PC-9 (cell line): ENCODE measurements at regions not wholly inside any gene's neighbourhood (a gene's known extent, or its start where the extent isn't known, plus 50 kb on each side); places are given as distances from the start of the nearest gene placed in this dataset.

ENCODE experiments used
- BruUV-seq: library from RNA; stranded (reverse); fragments of 400-500 nt; replicated peaks from 2 replicates; lab custom pipeline; 2021; lab: Mats Ljungman, UMichigan
- CTCF ChIA-PET: fragments of 300-600 bp; sonication (Branson Sonifier 250); formaldehyde crosslinking; loops from one replicate; lab custom pipeline; 2022; ENCODE audit warnings: antibody characterized with exemption; lab: Charles Lee
- POLR2A ChIA-PET: fragments of 300-600 bp; sonication (Branson Sonifier 250); formaldehyde crosslinking; loops from one replicate; lab custom pipeline; 2022; ENCODE audit warnings: antibody characterized with exemption; ENCODE audit not compliant: unreplicated experiment; lab: Charles Lee
- DNase-seq, 2 experiments: peaks; one replicate each; pipeline versions ENCODE4 v3.0.0 to v3.0.0-alpha.2; 2015 to 2022; ENCODE audit warnings: mixed read lengths in 1 of 2
- H2AFZ ChIP-seq: fragments of 200-600 bp; sonication (generic); 2 replicates; pipeline ENCODE4 v1.8.1; 2017; ENCODE audit warnings: antibody characterized with exemption
- H3F3A ChIP-seq: fragments of 200-600 bp; sonication (generic); 2 replicates; pipeline ENCODE4 v1.8.1; 2017; ENCODE audit warnings: antibody characterized with exemption, mild to moderate bottlenecking, low read depth; ENCODE audit not compliant: insufficient read depth
- H3K27ac ChIP-seq: fragments of 200-600 bp; sonication (generic); 2 replicates; pipeline ENCODE4 v1.6.1; 2016; ENCODE audit warnings: mixed run types
- H3K27me3 ChIP-seq: fragments of 200-600 bp; sonication (generic); 2 replicates; pipeline ENCODE4 v1.6.1; 2016; ENCODE audit warnings: low read depth, mixed run types; ENCODE audit not compliant: insufficient read depth
- H3K36me3 ChIP-seq: fragments of 200-600 bp; sonication (generic); 2 replicates; pipeline ENCODE4 v1.6.1; 2016; ENCODE audit warnings: low read depth, mixed run types
- H3K4me1 ChIP-seq: fragments of 200-600 bp; sonication (generic); replicated peaks from 2 replicates; pipeline ENCODE4 v1.6.1; 2016; ENCODE audit warnings: mixed run types; ENCODE audit not compliant: insufficient read depth
- H3K4me2 ChIP-seq: fragments of 200-600 bp; sonication (generic); 2 replicates; pipeline ENCODE4 v1.6.1; 2017; ENCODE audit warnings: mixed run types
- H3K4me3 ChIP-seq: fragments of 200-600 bp; sonication (generic); 2 replicates; pipeline ENCODE4 v1.6.1; 2016; ENCODE audit warnings: mixed run types
- H3K79me2 ChIP-seq: fragments of 200-600 bp; sonication (generic); 2 replicates; pipeline ENCODE4 v1.6.1; 2017; ENCODE audit warnings: low read depth, mixed run types
- H3K9me2 ChIP-seq: fragments of 200-600 bp; sonication (generic); 2 replicates; pipeline ENCODE4 v1.8.1; 2017; ENCODE audit warnings: mild to moderate bottlenecking; ENCODE audit not compliant: insufficient read depth
- H3K9me3 ChIP-seq: fragments of 200-600 bp; sonication (generic); 2 replicates; pipeline ENCODE4 v1.8.1; 2016; ENCODE audit warnings: low read depth; ENCODE audit not compliant: insufficient read depth
- H4K20me1 ChIP-seq: fragments of 200-600 bp; sonication (generic); 2 replicates; pipeline ENCODE4 v1.8.1; 2017; ENCODE audit not compliant: insufficient read depth
- EZH2 ChIP-seq: fragments of 200-600 bp; sonication (generic); IDR thresholded peaks from 2 replicates; pipeline ENCODE4 v1.8.0; 2017; ENCODE audit warnings: antibody characterized with exemption, low read depth
- intact Hi-C: fragments of 100-400 bp; cut with micrococcal nuclease; formaldehyde crosslinking; loops from one replicate; pipeline ENCODE4 v1.10.0; 2022; ENCODE audit not compliant: unreplicated experiment
- TF ChIP-seq, protein P1 (sequence below): fragments of 200-600 bp; sonication (generic); conservative IDR thresholded peaks from 2 replicates; pipeline ENCODE4 v1.6.1; 2017; ENCODE audit warnings: mixed run types, antibody characterized with exemption, mild to moderate bottlenecking, moderate library complexity

- H3K36me3 ChIP-seq: no peaks in the 10 kb centered on the region
- H3K79me2 ChIP-seq: no peaks in the 10 kb centered on the region
- no peak overlapping the region for H3K4me2 ChIP-seq
- ChIA-PET CTCF (no interaction called here), POLR2A (no interaction called here)
- TF ChIP-seq EZH2: no peak
- 0 out of 2 replicates have a peak, but pooled peaks cover 4% of the 10 kb centered on the region for H3F3A ChIP-seq
- peak overlapping the region; percentile 9; the same call in 1 of the 2 replicates for H2AFZ ChIP-seq
- H3K4me3 ChIP-seq: no peak overlapping the region
- no peaks in the 10 kb centered on the region for H4K20me1 ChIP-seq
- no peaks in the 10 kb centered on the region for H3K9me2 ChIP-seq
- peaks cover 27% of the 10 kb centered on the region for H3K4me1 ChIP-seq
- intact Hi-C loops: loop anchor here (1.0 to 2.0 kb wide), 2 partner anchors 8 to 347 kb away; partner anchors contain the start of gene NR3C2
- H3K27ac ChIP-seq: peak overlapping the region; percentile 81
- no peak for DNase-seq
- no TSS peak for BruUV-seq
- no peaks in the 10 kb centered on the region for H3K9me3 ChIP-seq
- no peaks in the 10 kb centered on the region for H3K27me3 ChIP-seq
These were observed 348.0 kb upstream of the NR3C2 start for GRCh38 chr4:148790246-148790645.

DNA sequence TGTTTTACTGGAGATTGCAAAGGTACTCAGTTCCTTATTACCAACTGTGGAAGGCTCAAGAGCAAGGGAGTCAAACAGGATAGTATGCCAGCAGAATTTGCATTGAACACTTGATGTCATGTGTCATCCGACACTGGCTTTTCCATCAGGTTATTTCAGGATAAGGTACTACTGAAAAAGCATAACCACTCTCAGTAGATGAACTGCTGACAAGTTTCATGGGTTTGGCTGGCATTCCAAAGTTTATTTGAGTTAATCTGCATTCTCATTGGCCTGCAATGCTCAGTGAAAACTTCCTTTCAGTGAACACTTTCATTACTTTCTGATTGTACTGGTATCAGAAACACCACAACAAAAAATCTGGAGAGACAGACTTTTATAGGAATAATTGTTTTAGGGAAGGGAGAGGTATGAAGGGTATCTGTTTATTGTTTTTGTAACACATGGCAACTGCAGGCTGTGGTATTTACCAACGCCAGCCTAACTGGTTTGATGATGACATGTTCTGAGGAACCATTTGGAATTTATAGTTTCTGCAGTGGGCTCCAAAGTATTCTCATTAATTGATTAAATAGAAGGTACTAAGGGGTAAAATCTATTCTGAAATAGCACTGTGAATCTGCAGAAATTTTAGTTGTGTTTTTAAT lies 345.7 kb upstream of the NR3C2 start:
- Histone ChIP-seq H3K4me2 (peak overlapping the region; percentile 15; the same call in 1 of the 2 replicates), H3K36me3 (no peaks in the 10 kb centered on the region), H2AFZ (no peak overlapping the region), H3K4me1 (peaks cover 27% of the 10 kb centered on the region), H3K4me3 (no peak overlapping the region), H3F3A (0 out of 2 replicates have a peak, but pooled peaks cover 4% of the 10 kb centered on the region), H3K79me2 (no peaks in the 10 kb centered on the region), H3K27me3 (no peaks in the 10 kb centered on the region), H4K20me1 (no peaks in the 10 kb centered on the region), H3K9me3 (no peaks in the 10 kb centered on the region), H3K9me2 (no peaks in the 10 kb centered on the region), H3K27ac (peak overlapping the region; percentile 25)
- intact Hi-C loops: loop anchor here (10.0 kb wide), 2 partner anchors 153 to 477 kb away; no protein-coding TSS in a partner anchor
- POLR2A ChIA-PET: no interaction called here
- TF ChIP-seq EZH2: no peak
- TF ChIP-seq, protein P1, sequence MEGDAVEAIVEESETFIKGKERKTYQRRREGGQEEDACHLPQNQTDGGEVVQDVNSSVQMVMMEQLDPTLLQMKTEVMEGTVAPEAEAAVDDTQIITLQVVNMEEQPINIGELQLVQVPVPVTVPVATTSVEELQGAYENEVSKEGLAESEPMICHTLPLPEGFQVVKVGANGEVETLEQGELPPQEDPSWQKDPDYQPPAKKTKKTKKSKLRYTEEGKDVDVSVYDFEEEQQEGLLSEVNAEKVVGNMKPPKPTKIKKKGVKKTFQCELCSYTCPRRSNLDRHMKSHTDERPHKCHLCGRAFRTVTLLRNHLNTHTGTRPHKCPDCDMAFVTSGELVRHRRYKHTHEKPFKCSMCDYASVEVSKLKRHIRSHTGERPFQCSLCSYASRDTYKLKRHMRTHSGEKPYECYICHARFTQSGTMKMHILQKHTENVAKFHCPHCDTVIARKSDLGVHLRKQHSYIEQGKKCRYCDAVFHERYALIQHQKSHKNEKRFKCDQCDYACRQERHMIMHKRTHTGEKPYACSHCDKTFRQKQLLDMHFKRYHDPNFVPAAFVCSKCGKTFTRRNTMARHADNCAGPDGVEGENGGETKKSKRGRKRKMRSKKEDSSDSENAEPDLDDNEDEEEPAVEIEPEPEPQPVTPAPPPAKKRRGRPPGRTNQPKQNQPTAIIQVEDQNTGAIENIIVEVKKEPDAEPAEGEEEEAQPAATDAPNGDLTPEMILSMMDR: no peak
- CTCF ChIA-PET: no interaction called here
- peak; percentile 34 to 44 for DNase-seq
- BruUV-seq: no TSS peak

DNA sequence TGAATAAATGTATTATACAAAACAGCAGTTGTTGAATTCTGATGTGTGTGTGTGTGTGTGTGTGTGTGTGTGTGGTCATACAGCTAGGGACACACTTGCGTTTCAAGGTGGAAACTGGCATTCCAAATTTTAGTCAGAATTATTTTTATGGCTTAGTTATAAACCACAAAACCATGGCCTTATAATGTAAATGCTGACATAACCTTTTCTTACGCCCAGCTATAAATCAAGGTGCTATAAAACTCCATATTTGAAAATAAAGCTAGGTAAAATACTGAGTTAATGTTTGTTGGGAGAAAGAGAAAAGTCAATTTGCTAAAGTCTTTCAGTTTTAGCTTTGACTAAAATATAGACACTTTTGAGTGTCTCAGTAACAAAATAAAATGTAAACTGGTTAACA lies 345.1 kb upstream of the NR3C2 start:
- CTCF ChIA-PET: no interaction called here
- intact Hi-C loops: loop anchor here (10.0 kb wide), 2 partner anchors 152 to 478 kb away; no protein-coding TSS in a partner anchor

More for the DNA sequence above, 345.1 kb upstream of the NR3C2 start:
- Histone ChIP-seq H3K9me3 (no peaks in the 10 kb centered on the region), H3K27ac (no peak overlapping the region), H2AFZ (no peak overlapping the region), H3K9me2 (no peaks in the 10 kb centered on the region), H3K4me3 (no peak overlapping the region), H4K20me1 (no peaks in the 10 kb centered on the region), H3K36me3 (no peaks in the 10 kb centered on the region), H3K27me3 (no peaks in the 10 kb centered on the region), H3K4me2 (no peak overlapping the region), H3K4me1 (peaks cover 27% of the 10 kb centered on the region), H3K79me2 (no peaks in the 10 kb centered on the region), H3F3A (0 out of 2 replicates have a peak, but pooled peaks cover 4% of the 10 kb centered on the region)
- POLR2A ChIA-PET: no interaction called here
- DNase-seq: no peak
- BruUV-seq: no TSS peak
- TF ChIP-seq EZH2: no peak
- TF ChIP-seq, protein P1: no peak
